ENCODE measurements at regions not wholly inside any gene's neighbourhood (a gene's known extent, or its start where the extent isn't known, plus 50 kb on each side); places are given as distances from the start of the nearest gene placed in this dataset.

- Histone ChIP-seq H3K9ac (no peak overlapping the region), H3F3A (ENCODE audit: low read depth) (no peaks in the 10 kb centered on the region), H3K4me1 (peaks cover 3% of the 10 kb centered on the region), H3K27ac (no peak overlapping the region), H3K27me3 (no peaks in the 10 kb centered on the region), H3K36me3 (no peaks in the 10 kb centered on the region), H4K20me1 (ENCODE audit: low read depth) (no peaks in the 10 kb centered on the region), H3K4me3 (no peak overlapping the region), H3K79me2 (ENCODE audit: low read depth) (no peaks in the 10 kb centered on the region), H3K9me3 (ENCODE audit: low read depth) (no peaks in the 10 kb centered on the region), H3K4me2 (no peak overlapping the region), H2AFZ (replicated peaks) (no peak overlapping the region)
- DNase-seq (ENCODE audit: low spot score), result no peak
- Mint-ChIP-seq H3K4me3 (no peak overlapping the region), H3K27ac (no peak overlapping the region), H3K9me3 (peaks cover 3% of the 10 kb centered on the region), H3K27me3 (ENCODE audit: insufficient read depth, low read depth) (peaks cover 3% of the 10 kb centered on the region), H3K4me1 (no peaks in the 10 kb centered on the region), H3K36me3 (no peaks in the 10 kb centered on the region)
- no peak for TF ChIP-seq EZH2phosphoT487 (IDR thresholded peaks at IDR 0.05)
- TF ChIP-seq EZH2 (IDR thresholded peaks at IDR 0.05), result no peak
- no peak for TF ChIP-seq CTCF (IDR thresholded peaks at IDR 0.05)
These were observed 1158.8 kb downstream of the AACS start for GRCh38 chr12:126224032-126224431.

- Histone ChIP-seq H3K9me3 (ENCODE audit: low read depth) (no peaks in the 10 kb centered on the region), H3K36me3 (no peaks in the 10 kb centered on the region), H2AFZ (replicated peaks) (no peak overlapping the region), H3K27ac (no peak overlapping the region), H3K4me3 (no peak overlapping the region), H3K4me2 (no peak overlapping the region), H3K79me2 (ENCODE audit: low read depth) (no peaks in the 10 kb centered on the region), H4K20me1 (ENCODE audit: low read depth) (no peaks in the 10 kb centered on the region), H3K4me1 (peaks cover 7% of the 10 kb centered on the region), H3F3A (ENCODE audit: low read depth) (no peaks in the 10 kb centered on the region), H3K27me3 (no peaks in the 10 kb centered on the region), H3K9ac (no peak overlapping the region)
- Mint-ChIP-seq H3K4me3 (no peak overlapping the region), H3K27me3 (ENCODE audit: insufficient read depth, low read depth) (peaks cover 3% of the 10 kb centered on the region), H3K9me3 (peaks cover 3% of the 10 kb centered on the region), H3K27ac (no peak overlapping the region), H3K36me3 (no peaks in the 10 kb centered on the region), H3K4me1 (peaks cover 3% of the 10 kb centered on the region)
- no peak for DNase-seq (ENCODE audit: low spot score)
- TF ChIP-seq EZH2 (IDR thresholded peaks at IDR 0.05) (no peak), EZH2phosphoT487 (IDR thresholded peaks at IDR 0.05) (no peak), CTCF (IDR thresholded peaks at IDR 0.05) (no peak)
These were observed 1163.7 kb downstream of the AACS start for GRCh38 chr12:126228936-126229335.

GRCh38 chr12:126232711-126233110, 1167.5 kb downstream of the AACS start:
- Histone ChIP-seq H3K27ac (no peak overlapping the region), H3K4me1 (peaks cover 10% of the 10 kb centered on the region), H2AFZ (replicated peaks) (no peak overlapping the region), H3K9me3 (ENCODE audit: low read depth) (no peaks in the 10 kb centered on the region), H3K9ac (no peak overlapping the region), H3K79me2 (ENCODE audit: low read depth) (no peaks in the 10 kb centered on the region), H3K4me2 (no peak overlapping the region), H3F3A (ENCODE audit: low read depth) (no peaks in the 10 kb centered on the region), H4K20me1 (ENCODE audit: low read depth) (no peaks in the 10 kb centered on the region), H3K4me3 (no peak overlapping the region), H3K36me3 (no peaks in the 10 kb centered on the region), H3K27me3 (no peaks in the 10 kb centered on the region)
- Mint-ChIP-seq H3K9me3 (peaks cover 2% of the 10 kb centered on the region), H3K4me3 (no peak overlapping the region), H3K27ac (no peak overlapping the region), H3K4me1 (peaks cover 4% of the 10 kb centered on the region), H3K27me3 (ENCODE audit: insufficient read depth, low read depth) (peaks cover 2% of the 10 kb centered on the region), H3K36me3 (no peaks in the 10 kb centered on the region)
- DNase-seq (ENCODE audit: low spot score), result no peak
- TF ChIP-seq CTCF (IDR thresholded peaks at IDR 0.05) (no peak), EZH2phosphoT487 (IDR thresholded peaks at IDR 0.05) (no peak), EZH2 (IDR thresholded peaks at IDR 0.05) (no peak)
